ENCODE measurements at regions not wholly inside any gene's neighbourhood (a gene's known extent, or its start where the extent isn't known, plus 50 kb on each side); places are given as distances from the start of the nearest gene placed in this dataset.

- DNase-seq (ENCODE audit: low read depth) (no peak), FAIRE-seq (no peak)
- Histone ChIP-seq H3K9ac (ENCODE audit: low read length) (no peak overlapping the region), H3K27me3 (ENCODE audit: insufficient read depth, low read length) (no peaks in the 10 kb centered on the region), H3K9me3 (ENCODE audit: insufficient read depth, low read depth, low read length) (peaks cover 2% of the 10 kb centered on the region), H4K20me1 (ENCODE audit: insufficient read depth, low read length) (no peaks in the 10 kb centered on the region), H3K4me3 (ENCODE audit: insufficient read depth, low read depth, low read length) (no peak overlapping the region), H3K79me2 (ENCODE audit: insufficient read depth, low read length) (no peaks in the 10 kb centered on the region), H3K4me1 (ENCODE audit: insufficient read depth, low read length) (no peaks in the 10 kb centered on the region), H3K27ac (ENCODE audit: low read depth, low read length) (no peak overlapping the region), H2AFZ (ENCODE audit: low read depth, low read length) (no peak overlapping the region), H3K4me2 (ENCODE audit: low read length) (no peak overlapping the region), H3K36me3 (ENCODE audit: insufficient read depth, low read length) (no peaks in the 10 kb centered on the region)
- no peak overlapping the region for H3K4me3 Mint-ChIP-seq (ENCODE audit: unreplicated experiment)
- H3K27me3 Mint-ChIP-seq (ENCODE audit: low read depth, unreplicated experiment), result peaks cover 25% of the 10 kb centered on the region
- no peaks in the 10 kb centered on the region for H3K4me1 Mint-ChIP-seq (ENCODE audit: low read depth, unreplicated experiment)
- TF ChIP-seq, protein P1, sequence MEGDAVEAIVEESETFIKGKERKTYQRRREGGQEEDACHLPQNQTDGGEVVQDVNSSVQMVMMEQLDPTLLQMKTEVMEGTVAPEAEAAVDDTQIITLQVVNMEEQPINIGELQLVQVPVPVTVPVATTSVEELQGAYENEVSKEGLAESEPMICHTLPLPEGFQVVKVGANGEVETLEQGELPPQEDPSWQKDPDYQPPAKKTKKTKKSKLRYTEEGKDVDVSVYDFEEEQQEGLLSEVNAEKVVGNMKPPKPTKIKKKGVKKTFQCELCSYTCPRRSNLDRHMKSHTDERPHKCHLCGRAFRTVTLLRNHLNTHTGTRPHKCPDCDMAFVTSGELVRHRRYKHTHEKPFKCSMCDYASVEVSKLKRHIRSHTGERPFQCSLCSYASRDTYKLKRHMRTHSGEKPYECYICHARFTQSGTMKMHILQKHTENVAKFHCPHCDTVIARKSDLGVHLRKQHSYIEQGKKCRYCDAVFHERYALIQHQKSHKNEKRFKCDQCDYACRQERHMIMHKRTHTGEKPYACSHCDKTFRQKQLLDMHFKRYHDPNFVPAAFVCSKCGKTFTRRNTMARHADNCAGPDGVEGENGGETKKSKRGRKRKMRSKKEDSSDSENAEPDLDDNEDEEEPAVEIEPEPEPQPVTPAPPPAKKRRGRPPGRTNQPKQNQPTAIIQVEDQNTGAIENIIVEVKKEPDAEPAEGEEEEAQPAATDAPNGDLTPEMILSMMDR (IDR thresholded peaks at IDR 0.05; ENCODE audit: insufficient read depth, low read depth, low read length), result no peak
- no peak for TF ChIP-seq EZH2 (IDR thresholded peaks at IDR 0.05; ENCODE audit: insufficient read depth, low read length)
- no peaks in the 10 kb centered on the region for H3K9me3 Mint-ChIP-seq (ENCODE audit: unreplicated experiment)
- no peak overlapping the region for H3K27ac Mint-ChIP-seq (ENCODE audit: unreplicated experiment)
- no peaks in the 10 kb centered on the region for H3K36me3 Mint-ChIP-seq (ENCODE audit: low read depth, unreplicated experiment)
Observed at GRCh38 chr11:70780246-70780535, 381.9 kb downstream of the CTTN start.

- H3K27ac ChIP-seq (ENCODE audit: low read depth, low read length), result no peak overlapping the region
- TF ChIP-seq, protein P1 (IDR thresholded peaks at IDR 0.05; ENCODE audit: insufficient read depth, low read depth, low read length), result no peak
- TF ChIP-seq EZH2 (IDR thresholded peaks at IDR 0.05; ENCODE audit: insufficient read depth, low read length), result no peak
- H3K4me1 ChIP-seq (ENCODE audit: insufficient read depth, low read length), result peaks cover 3% of the 10 kb centered on the region
- H3K36me3 Mint-ChIP-seq (ENCODE audit: low read depth, unreplicated experiment), result no peaks in the 10 kb centered on the region
- no peaks in the 10 kb centered on the region for H3K27me3 ChIP-seq (ENCODE audit: insufficient read depth, low read length)
- H3K36me3 ChIP-seq (ENCODE audit: insufficient read depth, low read length), result no peaks in the 10 kb centered on the region
- no peak overlapping the region for H3K4me3 ChIP-seq (ENCODE audit: insufficient read depth, low read depth, low read length)
- no peak overlapping the region for H3K9ac ChIP-seq (ENCODE audit: low read length)
- no peak overlapping the region for H2AFZ ChIP-seq (ENCODE audit: low read depth, low read length)
- DNase-seq (ENCODE audit: low read depth), result no peak
- no peak for FAIRE-seq
- H3K27me3 Mint-ChIP-seq (ENCODE audit: low read depth, unreplicated experiment), result peaks cover 18% of the 10 kb centered on the region
- no peak overlapping the region for H3K4me3 Mint-ChIP-seq (ENCODE audit: unreplicated experiment)
- no peak overlapping the region for H3K4me2 ChIP-seq (ENCODE audit: low read length)
- no peaks in the 10 kb centered on the region for H4K20me1 ChIP-seq (ENCODE audit: insufficient read depth, low read length)
- H3K9me3 ChIP-seq (ENCODE audit: insufficient read depth, low read depth, low read length), result peaks cover 6% of the 10 kb centered on the region
- no peak overlapping the region for H3K27ac Mint-ChIP-seq (ENCODE audit: unreplicated experiment)
- no peaks in the 10 kb centered on the region for H3K4me1 Mint-ChIP-seq (ENCODE audit: low read depth, unreplicated experiment)
- H3K9me3 Mint-ChIP-seq (ENCODE audit: unreplicated experiment), result no peaks in the 10 kb centered on the region
- no peaks in the 10 kb centered on the region for H3K79me2 ChIP-seq (ENCODE audit: insufficient read depth, low read length)
Observed at GRCh38 chr11:70782401-70782913, 384.1 kb downstream of the CTTN start.

DNA sequence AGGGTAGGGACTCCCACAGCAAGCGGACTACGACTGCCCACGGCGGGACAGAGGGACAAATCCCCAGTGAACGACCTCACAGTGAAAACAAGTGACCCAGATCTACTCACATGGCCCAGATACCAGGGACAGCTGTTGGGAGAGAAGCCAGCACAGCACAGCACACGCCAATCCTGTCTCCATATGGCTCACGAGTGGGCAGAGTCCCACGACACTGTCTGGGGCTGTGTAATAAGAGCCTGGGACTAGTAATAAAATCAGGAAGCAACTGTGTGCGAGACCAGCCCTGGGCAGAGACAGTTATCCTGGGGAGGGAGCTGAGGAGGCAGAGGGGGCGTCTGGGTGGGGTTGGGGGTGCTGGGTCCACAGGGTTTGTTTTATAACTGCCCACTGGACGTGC lies 385.0 kb downstream of the CTTN start:
- Histone ChIP-seq H3K4me3 (ENCODE audit: insufficient read depth, low read depth, low read length) (no peak overlapping the region), H3K9ac (ENCODE audit: low read length) (no peak overlapping the region), H3K27ac (ENCODE audit: low read depth, low read length) (no peak overlapping the region), H3K9me3 (ENCODE audit: insufficient read depth, low read depth, low read length) (peaks cover 7% of the 10 kb centered on the region), H3K4me1 (ENCODE audit: insufficient read depth, low read length) (peaks cover 11% of the 10 kb centered on the region), H3K36me3 (ENCODE audit: insufficient read depth, low read length) (no peaks in the 10 kb centered on the region), H3K27me3 (ENCODE audit: insufficient read depth, low read length) (no peaks in the 10 kb centered on the region), H4K20me1 (ENCODE audit: insufficient read depth, low read length) (no peaks in the 10 kb centered on the region), H3K4me2 (ENCODE audit: low read length) (no peak overlapping the region), H2AFZ (ENCODE audit: low read depth, low read length) (no peak overlapping the region), H3K79me2 (ENCODE audit: insufficient read depth, low read length) (no peaks in the 10 kb centered on the region)
- H3K27ac Mint-ChIP-seq (ENCODE audit: unreplicated experiment), result no peak overlapping the region
- FAIRE-seq (no peak), DNase-seq (ENCODE audit: low read depth) (no peak)
- peaks cover under 1% of the 10 kb centered on the region for H3K4me1 Mint-ChIP-seq (ENCODE audit: low read depth, unreplicated experiment)
- no peak overlapping the region for H3K4me3 Mint-ChIP-seq (ENCODE audit: unreplicated experiment)
- no peaks in the 10 kb centered on the region for H3K9me3 Mint-ChIP-seq (ENCODE audit: unreplicated experiment)
- peaks cover 12% of the 10 kb centered on the region for H3K27me3 Mint-ChIP-seq (ENCODE audit: low read depth, unreplicated experiment)
- no peak for TF ChIP-seq EZH2 (IDR thresholded peaks at IDR 0.05; ENCODE audit: insufficient read depth, low read length)
- TF ChIP-seq, protein P1 (IDR thresholded peaks at IDR 0.05; ENCODE audit: insufficient read depth, low read depth, low read length), result no peak
- H3K36me3 Mint-ChIP-seq (ENCODE audit: low read depth, unreplicated experiment), result no peaks in the 10 kb centered on the region
